ENCODE measurements at regions not wholly inside any gene's neighbourhood (a gene's known extent, or its start where the extent isn't known, plus 50 kb on each side); places are given as distances from the start of the nearest gene placed in this dataset.

GRCh38 chr9:108392877-108393276 lies 462.9 kb downstream of the ACTL7B start:
- no peak overlapping the region for H3K27ac ChIP-seq (ENCODE audit: extremely low read depth, low read depth, low read length)
- ChIA-PET POLR2A (no interaction called here), CTCF (no interaction called here)
- H3K36me3 ChIP-seq (ENCODE audit: control insufficient read depth in 2 of 2, insufficient read depth in 1 of 2, low read length in 2 of 2) = no peaks in the 10 kb centered on the region
- no peaks in the 10 kb centered on the region for H3K9me3 ChIP-seq (ENCODE audit: control insufficient read depth, insufficient read depth, low read depth, low read length)
- H3K4me1 ChIP-seq (ENCODE audit: control insufficient read depth, insufficient read depth, low read length) = no peaks in the 10 kb centered on the region
- TF ChIP-seq ZSCAN5A (tag by site-specific recombination; IDR thresholded peaks at IDR 0.05) = no peak
- no peak for TF ChIP-seq ZNF18 (tag by site-specific recombination; IDR thresholded peaks at IDR 0.05)
- no peak for TF ChIP-seq ZNF792 (tag by site-specific recombination; IDR thresholded peaks at IDR 0.05)
- no peak for TF ChIP-seq PRDM1 (tag by site-specific recombination; IDR thresholded peaks at IDR 0.05)
- no peak for TF ChIP-seq ZNF549 (tag by site-specific recombination; IDR thresholded peaks at IDR 0.05)
- TF ChIP-seq ZNF138 (tag by site-specific recombination; IDR thresholded peaks at IDR 0.05; ENCODE audit: borderline replicate concordance) = no peak
- no peak for TF ChIP-seq BCL6B (tag by site-specific recombination; IDR thresholded peaks at IDR 0.05)
- no peak for TF ChIP-seq ZNF580 (tag by site-specific recombination; IDR thresholded peaks at IDR 0.05)
- TF ChIP-seq ZFP37 (tag by site-specific recombination; IDR thresholded peaks at IDR 0.05) = no peak
- no peak for TF ChIP-seq ZBTB8A (tag by site-specific recombination; IDR thresholded peaks at IDR 0.05)
- TF ChIP-seq ZNF473 (tag by site-specific recombination; IDR thresholded peaks at IDR 0.05) = no peak
- TF ChIP-seq ZBTB10 (tag by site-specific recombination; IDR thresholded peaks at IDR 0.05) = no peak
- no peak for TF ChIP-seq ZNF26 (tag by site-specific recombination; IDR thresholded peaks at IDR 0.05)
- TF ChIP-seq AEBP2 (tag by site-specific recombination; IDR thresholded peaks at IDR 0.05; ENCODE audit: borderline replicate concordance) = no peak
- TF ChIP-seq ZNF560 (tag by site-specific recombination; IDR thresholded peaks at IDR 0.05; ENCODE audit: borderline replicate concordance) = no peak
- no peak for TF ChIP-seq ZNF513 (tag by site-specific recombination; IDR thresholded peaks at IDR 0.05)
- no peak overlapping the region for H3K4me3 ChIP-seq (ENCODE audit: low read depth, low read length)
